ENCODE measurements at regions not wholly inside any gene's neighbourhood (a gene's known extent, or its start where the extent isn't known, plus 50 kb on each side); places are given as distances from the start of the nearest gene placed in this dataset.

- no peak for TF ChIP-seq CTCF (IDR thresholded peaks at IDR 0.05; ENCODE audit: low read depth, low read length, missing control alignments)
Measured at GRCh38 chr5:86671536-86671935, 53.8 kb downstream of the COX7C start.

DNA sequence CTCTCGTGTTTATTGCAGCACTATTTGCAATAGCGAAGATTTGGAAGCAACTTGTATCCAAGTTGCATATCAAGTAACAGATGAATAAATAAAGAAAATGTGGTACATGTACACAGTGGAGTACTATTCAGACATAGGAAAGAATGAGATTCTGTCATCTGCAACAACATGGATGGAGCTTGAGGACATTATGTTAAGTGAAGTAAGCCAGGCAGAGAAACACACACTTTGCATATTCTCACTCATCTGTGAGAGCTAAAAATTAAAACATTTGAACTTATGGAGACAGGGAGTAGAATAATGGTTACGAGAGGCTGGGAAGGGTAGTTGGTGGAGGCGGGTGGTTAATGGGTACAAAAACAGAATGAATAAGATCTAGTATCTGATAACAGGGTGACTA lies 56.3 kb downstream of the COX7C start:
- DNase-seq (ENCODE audit: low read depth) = no peak
- no peak for TF ChIP-seq CTCF (IDR thresholded peaks at IDR 0.05; ENCODE audit: low read depth, low read length, missing control alignments)
- no peak overlapping the region for H3K4me3 ChIP-seq (ENCODE audit: low read depth, low read length)

More at GRCh38 chr5:86671536-86671935, 53.8 kb downstream of the COX7C start:
- no peak for DNase-seq (ENCODE audit: low read depth)
- no peak overlapping the region for H3K4me3 ChIP-seq (ENCODE audit: low read depth, low read length)

DNA sequence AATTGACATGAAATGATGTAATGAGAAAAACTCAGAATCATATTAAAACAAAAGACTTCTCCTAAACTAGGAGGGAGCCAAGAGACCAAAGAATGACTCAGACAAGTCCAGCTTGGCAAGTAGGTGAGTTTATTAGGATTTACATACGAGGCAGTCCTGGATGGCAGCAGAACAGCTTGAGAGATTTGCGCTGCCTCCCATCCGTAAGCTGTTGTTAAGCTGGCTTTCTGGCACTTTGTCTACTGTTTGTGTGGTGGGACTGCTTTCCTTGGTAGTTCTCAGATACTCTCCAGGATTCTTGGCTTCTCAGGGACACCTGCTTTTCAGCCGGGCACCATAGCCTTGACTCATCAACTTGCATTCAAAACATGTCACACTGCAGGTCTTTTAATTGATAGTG lies 57.6 kb downstream of the COX7C start:
- no peak for TF ChIP-seq CTCF (IDR thresholded peaks at IDR 0.05; ENCODE audit: low read depth, low read length, missing control alignments)
- no peak for DNase-seq (ENCODE audit: low read depth)
- no peak overlapping the region for H3K4me3 ChIP-seq (ENCODE audit: low read depth, low read length)

DNA sequence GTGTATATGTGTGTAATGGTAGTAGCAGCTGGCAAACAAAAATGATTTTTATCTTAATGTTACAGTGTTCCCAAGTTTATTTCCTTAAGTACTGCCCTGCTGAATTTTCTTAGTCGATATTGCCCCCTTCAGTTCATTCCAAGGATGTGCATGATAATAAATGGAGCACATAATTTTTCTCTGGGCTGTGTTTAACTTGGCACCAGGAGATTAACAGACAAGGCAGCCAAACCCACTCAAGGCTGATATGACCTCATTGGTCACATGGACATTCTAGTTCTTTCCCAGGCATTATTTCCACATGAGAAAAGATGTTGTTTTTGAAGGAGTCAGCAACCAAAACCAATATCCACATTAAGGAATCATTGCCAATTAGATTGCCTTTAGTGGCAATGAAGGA lies 61.8 kb downstream of the COX7C start:
- H3K4me3 ChIP-seq (ENCODE audit: low read depth, low read length) = no peak overlapping the region
- peak; percentile 48 for TF ChIP-seq CTCF (IDR thresholded peaks at IDR 0.05; ENCODE audit: low read depth, low read length, missing control alignments)
- DNase-seq (ENCODE audit: low read depth) = peak; percentile 2

DNA sequence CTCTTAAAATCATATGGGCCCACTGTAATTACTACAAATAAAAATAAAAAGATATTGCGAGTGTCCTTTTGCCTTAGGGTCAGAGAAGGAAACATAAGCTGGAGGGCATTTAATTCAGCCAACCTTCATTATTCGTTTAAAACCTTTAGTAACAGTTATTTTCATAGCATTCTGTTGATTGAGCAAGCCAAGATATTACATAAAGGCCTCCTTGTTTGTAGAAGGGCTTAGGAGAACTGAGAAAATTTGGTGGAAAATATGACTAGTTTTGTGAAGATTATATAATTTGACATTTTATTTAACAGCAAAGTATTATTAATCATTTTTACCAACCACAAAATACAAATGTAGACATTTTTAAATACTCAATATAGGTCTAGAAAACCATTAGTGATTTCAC lies 62.2 kb downstream of the COX7C start:
- H3K4me3 ChIP-seq (ENCODE audit: low read depth, low read length) = no peak overlapping the region
- no peak for TF ChIP-seq CTCF (IDR thresholded peaks at IDR 0.05; ENCODE audit: low read depth, low read length, missing control alignments)
- no peak for DNase-seq (ENCODE audit: low read depth)

GRCh38 chr5:86684222-86684621 lies 66.5 kb downstream of the COX7C start:
- no peak overlapping the region for H3K4me3 ChIP-seq (ENCODE audit: low read depth, low read length)
- no peak for DNase-seq (ENCODE audit: low read depth)
- TF ChIP-seq CTCF (IDR thresholded peaks at IDR 0.05; ENCODE audit: low read depth, low read length, missing control alignments) = no peak

- no peak overlapping the region for H3K4me3 ChIP-seq (ENCODE audit: low read depth, low read length)
- no peak for DNase-seq (ENCODE audit: low read depth)
- no peak for TF ChIP-seq CTCF (IDR thresholded peaks at IDR 0.05; ENCODE audit: low read depth, low read length, missing control alignments)
Measured at GRCh38 chr5:86686046-86686445, 68.3 kb downstream of the COX7C start.

Data from GM12864 (cell line).